ENCODE measurements at regions not wholly inside any gene's neighbourhood (a gene's known extent, or its start where the extent isn't known, plus 50 kb on each side); places are given as distances from the start of the nearest gene placed in this dataset.

- TF ChIP-seq POLR2A (IDR thresholded peaks at IDR 0.05; ENCODE audit: low read depth), result no peak
- no peak for TF ChIP-seq POLR2AphosphoS5 (IDR thresholded peaks at IDR 0.05)
- TF ChIP-seq CTCF (IDR thresholded peaks at IDR 0.05), result no peak
These were observed 71.5 kb upstream of the ATXN1 start for GRCh38 chr6:16832721-16833120.

Measured in esophagus muscularis mucosa (tissue), 3 donors.